Left ventricle myocardium inferior (tissue), 1 donor: ENCODE measurements at regions not wholly inside any gene's neighbourhood (a gene's known extent, or its start where the extent isn't known, plus 50 kb on each side); places are given as distances from the start of the nearest gene placed in this dataset.

Experiments used
- DNase-seq: peaks from one replicate; pipeline ENCODE4 v3.0.0-alpha.2; 2020
- H3K27ac ChIP-seq: fragments of 200-600 bp; replicated peaks from 2 replicates; pipeline ENCODE4 v1.8.0; 2021
- H3K27me3 ChIP-seq: fragments of 200-600 bp; 2 replicates; pipeline ENCODE4 v1.8.0; 2021; ENCODE audit warnings: low read depth
- H3K36me3 ChIP-seq: fragments of 200-600 bp; 2 replicates; pipeline ENCODE4 v1.8.0; 2021
- H3K4me1 ChIP-seq: fragments of 200-600 bp; 2 replicates; pipeline ENCODE4 v1.8.0; 2021
- H3K4me3 ChIP-seq: fragments of 200-600 bp; 2 replicates; pipeline ENCODE4 v1.8.0; 2021; ENCODE audit warnings: mild to moderate bottlenecking, moderate library complexity
- H3K9me3 ChIP-seq: fragments of 200-600 bp; replicated peaks from 2 replicates; pipeline ENCODE4 v1.8.0; 2021
- intact Hi-C: fragments of 100-400 bp; cut with micrococcal nuclease; formaldehyde crosslinking; loops from one replicate; pipeline ENCODE4 v1.11.0; 2022
- TF ChIP-seq, protein P1 (sequence below): fragments of 200-600 bp; IDR thresholded peaks from 2 replicates; pipeline ENCODE4 v1.8.0; 2021; ENCODE audit warnings: antibody characterized with exemption, mild to moderate bottlenecking, borderline replicate concordance
- donor health status: DM: no; HTN: yes; CAD: no; lungs with severe emphysema.

DNA sequence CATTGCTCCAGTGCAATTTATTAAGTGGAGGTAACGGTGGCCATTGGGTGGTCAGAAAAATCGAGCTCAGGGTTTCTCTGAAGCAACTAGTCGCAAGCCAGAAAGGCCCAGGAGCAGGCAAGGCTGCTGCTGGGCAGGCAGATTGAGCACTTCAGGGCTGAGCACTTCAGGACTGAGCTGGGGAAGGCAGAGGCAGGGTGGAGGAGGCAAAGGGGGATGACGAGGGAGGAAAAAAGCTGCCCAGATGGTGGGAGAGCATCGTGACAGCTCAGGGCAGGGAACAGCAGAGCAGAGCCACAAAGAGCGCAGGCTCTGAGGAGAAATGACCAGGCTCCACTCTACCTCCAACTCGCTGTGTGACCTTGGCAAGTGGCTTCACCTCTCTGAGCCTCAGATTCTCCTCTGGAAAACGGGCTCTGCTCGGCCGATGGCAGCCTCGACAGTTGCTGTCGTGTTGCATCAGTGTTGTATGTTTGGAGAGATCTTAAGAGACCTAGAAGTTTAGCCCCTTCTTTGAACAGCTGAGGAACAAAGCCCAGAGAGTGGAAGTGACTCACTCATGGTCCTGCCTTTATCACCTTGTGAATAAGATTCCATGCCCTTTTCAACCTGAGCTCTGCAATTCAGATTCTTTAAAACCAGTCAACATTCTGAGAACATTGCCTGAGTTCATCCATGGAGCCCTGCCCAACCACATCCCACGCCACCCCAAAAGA, 141.4 kb downstream of the SYF2 start:
- H3K27me3 ChIP-seq = peaks cover 79% of the 10 kb centered on the region
- TF ChIP-seq, protein P1, sequence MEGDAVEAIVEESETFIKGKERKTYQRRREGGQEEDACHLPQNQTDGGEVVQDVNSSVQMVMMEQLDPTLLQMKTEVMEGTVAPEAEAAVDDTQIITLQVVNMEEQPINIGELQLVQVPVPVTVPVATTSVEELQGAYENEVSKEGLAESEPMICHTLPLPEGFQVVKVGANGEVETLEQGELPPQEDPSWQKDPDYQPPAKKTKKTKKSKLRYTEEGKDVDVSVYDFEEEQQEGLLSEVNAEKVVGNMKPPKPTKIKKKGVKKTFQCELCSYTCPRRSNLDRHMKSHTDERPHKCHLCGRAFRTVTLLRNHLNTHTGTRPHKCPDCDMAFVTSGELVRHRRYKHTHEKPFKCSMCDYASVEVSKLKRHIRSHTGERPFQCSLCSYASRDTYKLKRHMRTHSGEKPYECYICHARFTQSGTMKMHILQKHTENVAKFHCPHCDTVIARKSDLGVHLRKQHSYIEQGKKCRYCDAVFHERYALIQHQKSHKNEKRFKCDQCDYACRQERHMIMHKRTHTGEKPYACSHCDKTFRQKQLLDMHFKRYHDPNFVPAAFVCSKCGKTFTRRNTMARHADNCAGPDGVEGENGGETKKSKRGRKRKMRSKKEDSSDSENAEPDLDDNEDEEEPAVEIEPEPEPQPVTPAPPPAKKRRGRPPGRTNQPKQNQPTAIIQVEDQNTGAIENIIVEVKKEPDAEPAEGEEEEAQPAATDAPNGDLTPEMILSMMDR = no peak
- H3K36me3 ChIP-seq = no peaks in the 10 kb centered on the region
- peaks cover 7% of the 10 kb centered on the region for H3K9me3 ChIP-seq
- H3K4me1 ChIP-seq = no peaks in the 10 kb centered on the region
- no peak overlapping the region for H3K4me3 ChIP-seq
- no peak overlapping the region for H3K27ac ChIP-seq
- no peak for DNase-seq
- intact Hi-C loops = no loop called here

DNA sequence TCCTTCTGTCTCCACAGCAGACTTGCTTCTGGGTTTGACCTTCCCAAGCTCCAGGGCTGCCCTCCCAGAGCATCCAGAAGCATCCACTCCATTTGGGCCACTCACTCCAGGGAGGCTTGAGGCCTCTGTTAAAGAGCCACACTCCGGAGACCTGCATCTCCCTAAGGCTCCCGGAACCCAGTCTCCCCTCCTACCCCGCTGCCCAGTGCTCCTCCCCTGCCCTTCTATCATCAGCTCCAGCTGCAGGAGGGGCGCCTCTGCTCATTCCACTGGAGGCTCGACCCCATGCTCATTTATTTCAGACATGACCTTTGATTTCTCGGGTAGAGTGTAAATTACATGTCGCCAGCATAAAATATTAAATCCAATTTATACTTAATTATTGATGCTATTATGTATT, 142.5 kb downstream of the SYF2 start:
- H3K4me3 ChIP-seq = no peak overlapping the region
- no peaks in the 10 kb centered on the region for H3K4me1 ChIP-seq
- peaks cover 69% of the 10 kb centered on the region for H3K27me3 ChIP-seq
- H3K36me3 ChIP-seq = no peaks in the 10 kb centered on the region
- peaks cover 7% of the 10 kb centered on the region for H3K9me3 ChIP-seq
- TF ChIP-seq, protein P1 = no peak
- no peak for DNase-seq
- H3K27ac ChIP-seq = no peak overlapping the region
- intact Hi-C loops = no loop called here

DNA sequence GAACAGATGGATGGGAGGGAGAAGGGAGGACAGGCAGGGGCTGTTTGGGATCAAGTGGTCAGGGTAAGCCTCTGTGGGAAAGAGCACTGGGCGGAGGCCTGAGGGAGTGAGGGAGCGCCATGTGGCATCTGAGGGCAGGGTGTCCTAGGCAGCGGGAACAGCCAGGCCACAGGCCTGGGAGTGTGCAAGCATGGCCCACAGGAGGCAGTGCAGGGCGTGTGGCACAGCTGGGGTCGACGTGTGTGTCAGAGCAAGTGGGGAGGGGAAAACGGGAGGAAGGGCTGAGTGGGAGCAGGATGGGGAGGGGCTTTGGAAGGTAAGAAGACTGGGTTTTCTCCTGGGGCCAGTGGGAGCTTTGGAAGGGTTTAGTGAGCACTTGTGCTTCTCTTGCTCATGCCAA, 143.4 kb downstream of the SYF2 start:
- no peaks in the 10 kb centered on the region for H3K36me3 ChIP-seq
- H3K9me3 ChIP-seq = peaks cover under 1% of the 10 kb centered on the region
- H3K27me3 ChIP-seq = peaks cover 62% of the 10 kb centered on the region
- no peak overlapping the region for H3K27ac ChIP-seq
- DNase-seq = no peak
- H3K4me3 ChIP-seq = no peak overlapping the region
- no peaks in the 10 kb centered on the region for H3K4me1 ChIP-seq
- TF ChIP-seq, protein P1 = no peak
- intact Hi-C loops = no loop called here

DNA sequence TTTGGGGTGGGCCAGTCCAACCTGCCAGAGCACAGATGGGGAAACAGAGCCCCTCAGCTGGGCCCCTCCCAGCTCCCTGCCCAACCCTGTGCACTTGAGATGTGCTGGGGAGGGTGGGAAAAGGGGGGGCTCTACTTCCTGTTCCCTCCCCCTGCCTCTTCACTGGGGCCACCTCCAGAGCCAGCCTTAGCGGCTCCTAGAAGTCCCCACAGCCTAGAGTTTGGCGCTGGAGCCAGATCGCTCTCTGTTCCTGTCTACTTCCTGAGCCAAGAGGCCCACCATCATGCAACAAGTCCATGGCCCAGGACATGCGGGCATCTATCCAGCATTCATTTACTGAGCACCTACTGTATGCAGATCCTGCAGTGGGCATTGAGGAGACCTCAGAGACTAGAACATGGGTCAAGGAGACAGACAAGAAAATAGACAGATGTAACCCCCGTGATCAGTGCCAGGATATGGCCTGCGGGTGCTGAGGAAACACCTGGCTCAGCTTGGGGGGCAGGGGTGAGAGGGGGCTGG, 144.1 kb downstream of the SYF2 start:
- H3K27me3 ChIP-seq = peaks cover 58% of the 10 kb centered on the region
- intact Hi-C loops = no loop called here
- H3K4me1 ChIP-seq = no peaks in the 10 kb centered on the region
- TF ChIP-seq, protein P1 = no peak
- no peak overlapping the region for H3K27ac ChIP-seq
- DNase-seq = no peak
- no peak overlapping the region for H3K4me3 ChIP-seq
- no peaks in the 10 kb centered on the region for H3K36me3 ChIP-seq
- H3K9me3 ChIP-seq = no peaks in the 10 kb centered on the region

DNA sequence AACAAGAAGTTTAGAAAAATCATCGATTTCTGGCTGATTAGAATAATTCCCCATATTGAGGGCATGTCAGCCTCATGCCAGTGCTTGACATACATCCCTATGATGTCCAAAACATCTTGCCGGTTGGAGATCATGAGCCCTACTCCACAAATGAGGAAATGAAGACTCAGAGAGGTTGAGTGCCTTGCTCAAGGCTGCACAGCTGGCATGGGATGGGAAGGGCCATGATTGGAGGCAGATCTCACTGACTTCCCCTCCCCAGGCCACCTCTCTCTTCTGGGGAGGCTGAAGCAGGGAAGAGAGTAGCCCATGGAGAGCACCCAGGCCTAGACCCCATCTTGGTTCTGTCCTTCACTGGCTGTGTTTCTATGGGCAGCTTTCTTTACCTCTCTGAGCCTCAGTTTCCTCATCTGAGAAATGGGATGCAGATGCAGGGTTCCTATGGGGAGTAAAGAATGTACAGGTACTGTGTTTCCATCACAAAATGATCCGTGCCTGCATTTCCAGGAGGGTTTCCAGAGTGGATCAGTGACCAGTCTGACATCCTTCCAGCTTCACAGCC, 145.7 kb downstream of the SYF2 start:
- Histone ChIP-seq H3K4me3 (no peak overlapping the region), H3K27ac (no peak overlapping the region), H3K9me3 (no peaks in the 10 kb centered on the region), H3K27me3 (peaks cover 59% of the 10 kb centered on the region), H3K36me3 (no peaks in the 10 kb centered on the region), H3K4me1 (no peaks in the 10 kb centered on the region)
- DNase-seq = no peak
- intact Hi-C loops = no loop called here
- TF ChIP-seq, protein P1 = no peak
